Keratinocyte (primary cell): ENCODE measurements at regions not wholly inside any gene's neighbourhood (a gene's known extent, or its start where the extent isn't known, plus 50 kb on each side); places are given as distances from the start of the nearest gene placed in this dataset.
A peak's percentile ranks its signal among the peaks of the same experiment; 100 is the strongest.

Experiments
- DNase-seq: peaks from one replicate; pipeline ENCODE4 v3.0.0-alpha.2; 2011; ENCODE audit warnings: low read depth, missing footprints, low spot score
- FAIRE-seq: peaks from 2 replicates; lab custom pipeline; 2011; peaks lifted over from hg19 to GRCh38; lab: Jason Lieb, UNC
- H2AFZ ChIP-seq: 2 replicates; pipeline ENCODE4 v1.6.0; 2012; ENCODE audit warnings: low read length, control low read depth, inconsistent platforms; ENCODE audit not compliant: control insufficient read depth
- H3K27ac ChIP-seq: 2 replicates; pipeline ENCODE4 v1.5.1; 2011; ENCODE audit warnings: low read length; ENCODE audit not compliant: control insufficient read depth, insufficient read depth
- H3K27me3 ChIP-seq: 3 replicates; pipeline ENCODE4 v1.6.0; 2011; ENCODE audit warnings: low read length; ENCODE audit not compliant: control insufficient read depth, insufficient read depth; ENCODE audit errors: extremely low read depth
- H3K36me3 ChIP-seq, 2 experiments: 2 replicates in 1 of 2; 3 replicates in 1 of 2; pipeline ENCODE4 v1.5.1; 2011; ENCODE audit warnings: low read length in 2 of 2, mild to moderate bottlenecking in 1 of 2; ENCODE audit not compliant: control insufficient read depth in 2 of 2, insufficient read depth in 2 of 2; ENCODE audit errors: extremely low read depth in 1 of 2
- H3K4me1 ChIP-seq: 3 replicates; pipeline ENCODE4 v1.5.1; 2011; ENCODE audit warnings: low read length; ENCODE audit not compliant: control insufficient read depth, insufficient read depth; ENCODE audit errors: extremely low read depth
- H3K4me2 ChIP-seq: 3 replicates; pipeline ENCODE4 v1.6.0; 2011; ENCODE audit warnings: low read depth, low read length; ENCODE audit not compliant: control insufficient read depth, insufficient read depth; ENCODE audit errors: extremely low read depth
- H3K4me3 ChIP-seq, 3 experiments: fragments of 200-600 bp in 1 of 3; sonication (generic) in 1 of 3; 2 replicates in 2 of 3; 3 replicates in 1 of 3; pipeline ENCODE4 v1.5.1; 2011 to 2016; ENCODE audit warnings: low read length in 3 of 3, mild to moderate bottlenecking in 3 of 3, control low read depth in 2 of 3, inconsistent platforms in 1 of 3, low read depth in 1 of 3, mixed read lengths in 1 of 3, mixed run types in 1 of 3, moderate library complexity in 1 of 3; ENCODE audit not compliant: control insufficient read depth in 2 of 3, insufficient read depth in 2 of 3; ENCODE audit errors: extremely low read depth in 1 of 3
- H3K79me2 ChIP-seq: 2 replicates; pipeline ENCODE4 v1.6.0; 2012; ENCODE audit warnings: low read length; ENCODE audit not compliant: control insufficient read depth, insufficient read depth
- H3K9ac ChIP-seq: 3 replicates; pipeline ENCODE4 v1.6.0; 2011; ENCODE audit warnings: low read length; ENCODE audit not compliant: control insufficient read depth, insufficient read depth; ENCODE audit errors: extremely low read depth
- H3K9me1 ChIP-seq: 3 replicates; pipeline ENCODE4 v1.6.0; 2011; ENCODE audit warnings: low read length; ENCODE audit not compliant: control insufficient read depth, insufficient read depth; ENCODE audit errors: extremely low read depth
- H3K9me3 ChIP-seq: 2 replicates; pipeline ENCODE4 v1.5.1; 2012; ENCODE audit warnings: low read depth, low read length; ENCODE audit not compliant: control insufficient read depth
- H4K20me1 ChIP-seq: 3 replicates; pipeline ENCODE4 v1.6.0; 2011; ENCODE audit warnings: low read length; ENCODE audit not compliant: control insufficient read depth, insufficient read depth; ENCODE audit errors: extremely low read depth
- EZH2 ChIP-seq: IDR thresholded peaks from one replicate; pipeline ENCODE4 v1.6.1; 2012; ENCODE audit warnings: inconsistent platforms, mild to moderate bottlenecking, low read length, moderate library complexity
- dilution Hi-C: fragments of 300-500 bp; cut with MboI; formaldehyde crosslinking; loops from one replicate; pipeline ENCODE4 v1.7.0; 2020; ENCODE audit warnings: low sequenced_read_pairs; ENCODE audit not compliant: extremely low pct_ligation_motif_present
- TF ChIP-seq, protein P1 (sequence below), 3 experiments: IDR thresholded peaks in 1 of 3; conservative IDR thresholded peaks in 1 of 3; optimal IDR thresholded peaks in 1 of 3; 2 replicates in 2 of 3; 3 replicates in 1 of 3; pipeline versions ENCODE3 to v1.5.1; 2011; ENCODE audit warnings: low read length in 3 of 3, mild to moderate bottlenecking in 3 of 3, moderate library complexity in 2 of 3, control low read depth in 1 of 3, inconsistent platforms in 1 of 3; ENCODE audit not compliant: insufficient read depth in 2 of 3; ENCODE audit errors: extremely low read depth in 1 of 3

- FAIRE-seq: peak; percentile 92
- no peak for DNase-seq
Measured at GRCh38 chr2:226080334-226080733, 680.8 kb downstream of the NYAP2 start.

GRCh38 chr2:226079671-226080181 is 680.2 kb downstream of the NYAP2 start:
- DNase-seq (peak; percentile 98), FAIRE-seq (peak; percentile 99)
- Histone ChIP-seq H3K9ac (peak overlapping the region; percentile 16), H3K4me1 (peaks cover 43% of the 10 kb centered on the region), H3K4me3 (no peak overlapping the region), H3K36me3 (no peaks in the 10 kb centered on the region), H4K20me1 (no peaks in the 10 kb centered on the region), H3K9me1 (no peaks in the 10 kb centered on the region), H3K27me3 (no peaks in the 10 kb centered on the region), H2AFZ (no peak overlapping the region), H3K4me2 (peak overlapping the region; percentile 52), H3K27ac (peak overlapping the region; percentile 68), H3K79me2 (no peaks in the 10 kb centered on the region), H3K9me3 (no peaks in the 10 kb centered on the region)
- dilution Hi-C loops: no loop called here
- no peak for TF ChIP-seq EZH2
- TF ChIP-seq, protein P1, sequence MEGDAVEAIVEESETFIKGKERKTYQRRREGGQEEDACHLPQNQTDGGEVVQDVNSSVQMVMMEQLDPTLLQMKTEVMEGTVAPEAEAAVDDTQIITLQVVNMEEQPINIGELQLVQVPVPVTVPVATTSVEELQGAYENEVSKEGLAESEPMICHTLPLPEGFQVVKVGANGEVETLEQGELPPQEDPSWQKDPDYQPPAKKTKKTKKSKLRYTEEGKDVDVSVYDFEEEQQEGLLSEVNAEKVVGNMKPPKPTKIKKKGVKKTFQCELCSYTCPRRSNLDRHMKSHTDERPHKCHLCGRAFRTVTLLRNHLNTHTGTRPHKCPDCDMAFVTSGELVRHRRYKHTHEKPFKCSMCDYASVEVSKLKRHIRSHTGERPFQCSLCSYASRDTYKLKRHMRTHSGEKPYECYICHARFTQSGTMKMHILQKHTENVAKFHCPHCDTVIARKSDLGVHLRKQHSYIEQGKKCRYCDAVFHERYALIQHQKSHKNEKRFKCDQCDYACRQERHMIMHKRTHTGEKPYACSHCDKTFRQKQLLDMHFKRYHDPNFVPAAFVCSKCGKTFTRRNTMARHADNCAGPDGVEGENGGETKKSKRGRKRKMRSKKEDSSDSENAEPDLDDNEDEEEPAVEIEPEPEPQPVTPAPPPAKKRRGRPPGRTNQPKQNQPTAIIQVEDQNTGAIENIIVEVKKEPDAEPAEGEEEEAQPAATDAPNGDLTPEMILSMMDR (optimal IDR thresholded peaks at IDR 0.05 in 1 of 3, IDR thresholded peaks at IDR 0.05 in 1 of 3, conservative IDR thresholded peaks at IDR 0.05 in 1 of 3; ENCODE audit: extremely low read depth in 1 of 3, insufficient read depth in 2 of 3, low read length in 3 of 3): no peak

More at GRCh38 chr2:226080334-226080733, 680.8 kb downstream of the NYAP2 start:
- peak overlapping the region; percentile 16 for H3K9ac ChIP-seq
- dilution Hi-C loops: no loop called here
- no peaks in the 10 kb centered on the region for H3K27me3 ChIP-seq
- H3K9me3 ChIP-seq: no peaks in the 10 kb centered on the region
- no peaks in the 10 kb centered on the region for H4K20me1 ChIP-seq
- no peaks in the 10 kb centered on the region for H3K79me2 ChIP-seq
- H2AFZ ChIP-seq: peak overlapping the region; percentile 26
- no peaks in the 10 kb centered on the region for H3K36me3 ChIP-seq
- peaks cover 43% of the 10 kb centered on the region for H3K4me1 ChIP-seq
- H3K27ac ChIP-seq: peak overlapping the region; percentile 68
- no peak overlapping the region for H3K4me2 ChIP-seq
- H3K4me3 ChIP-seq: no peak overlapping the region
- no peaks in the 10 kb centered on the region for H3K9me1 ChIP-seq
- TF ChIP-seq, protein P1 (optimal IDR thresholded peaks at IDR 0.05 in 1 of 3, IDR thresholded peaks at IDR 0.05 in 1 of 3, conservative IDR thresholded peaks at IDR 0.05 in 1 of 3; ENCODE audit: extremely low read depth in 1 of 3, insufficient read depth in 2 of 3, low read length in 3 of 3): no peak
- TF ChIP-seq EZH2: no peak
